PFSK-1 (cell line): ENCODE measurements at regions not wholly inside any gene's neighbourhood (a gene's known extent, or its start where the extent isn't known, plus 50 kb on each side); places are given as distances from the start of the nearest gene placed in this dataset.

Experiments used
- FOXP2 ChIP-seq: optimal IDR thresholded peaks from 2 replicates; pipeline ENCODE3; 2011; ENCODE audit warnings: borderline replicate concordance, control low read depth, inconsistent platforms; ENCODE audit not compliant: insufficient read depth; ENCODE audit errors: extremely low read length, extremely low read depth
- POLR2AphosphoS5 ChIP-seq: IDR thresholded peaks from 2 replicates; pipeline ENCODE4 v1.6.1; 2012; ENCODE audit warnings: low read depth, mild to moderate bottlenecking, control low read depth, low read length, moderate library complexity
- SIN3A ChIP-seq: IDR thresholded peaks from 2 replicates; pipeline ENCODE4 v1.6.1; 2012; ENCODE audit warnings: mild to moderate bottlenecking, low read length, moderate library complexity, borderline replicate concordance; ENCODE audit not compliant: insufficient read depth
- TAF1 ChIP-seq: IDR thresholded peaks from 2 replicates; pipeline ENCODE4 v1.6.1; 2012; ENCODE audit warnings: low read length, control low read depth, borderline replicate concordance; ENCODE audit not compliant: insufficient read depth
- TF ChIP-seq, protein P1 (sequence below), 2 experiments: IDR thresholded peaks; 2 replicates each; pipeline versions ENCODE4 v1.6.1 to v1.8.0; 2011 to 2012; ENCODE audit warnings: low read depth in 2 of 2, low read length in 2 of 2, control low read depth in 1 of 2, inconsistent platforms in 1 of 2, mild to moderate bottlenecking in 1 of 2, moderate library complexity in 1 of 2; ENCODE audit not compliant: insufficient read depth in 1 of 2

DNA sequence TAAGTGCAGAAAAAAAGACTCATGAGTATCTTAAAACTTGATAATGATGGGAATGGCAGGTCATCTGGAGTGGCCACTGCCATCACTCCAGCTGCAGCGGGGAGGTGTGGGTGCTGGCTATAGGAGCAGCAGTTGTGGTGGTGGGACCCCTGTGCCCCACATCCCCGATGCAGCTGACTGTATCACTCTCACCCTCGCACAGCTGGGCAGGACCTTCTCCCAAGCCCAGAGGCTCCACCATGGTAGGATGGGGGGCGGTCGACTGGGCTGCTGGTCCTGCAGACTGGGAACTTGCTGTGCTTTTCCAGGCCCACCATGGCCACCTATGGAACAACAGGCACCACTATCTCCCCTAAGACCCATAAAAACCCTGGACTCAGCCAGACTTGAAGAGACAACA is 844.4 kb downstream of the SORCS1 start:
- no peak for TF ChIP-seq TAF1
- TF ChIP-seq, protein P1, sequence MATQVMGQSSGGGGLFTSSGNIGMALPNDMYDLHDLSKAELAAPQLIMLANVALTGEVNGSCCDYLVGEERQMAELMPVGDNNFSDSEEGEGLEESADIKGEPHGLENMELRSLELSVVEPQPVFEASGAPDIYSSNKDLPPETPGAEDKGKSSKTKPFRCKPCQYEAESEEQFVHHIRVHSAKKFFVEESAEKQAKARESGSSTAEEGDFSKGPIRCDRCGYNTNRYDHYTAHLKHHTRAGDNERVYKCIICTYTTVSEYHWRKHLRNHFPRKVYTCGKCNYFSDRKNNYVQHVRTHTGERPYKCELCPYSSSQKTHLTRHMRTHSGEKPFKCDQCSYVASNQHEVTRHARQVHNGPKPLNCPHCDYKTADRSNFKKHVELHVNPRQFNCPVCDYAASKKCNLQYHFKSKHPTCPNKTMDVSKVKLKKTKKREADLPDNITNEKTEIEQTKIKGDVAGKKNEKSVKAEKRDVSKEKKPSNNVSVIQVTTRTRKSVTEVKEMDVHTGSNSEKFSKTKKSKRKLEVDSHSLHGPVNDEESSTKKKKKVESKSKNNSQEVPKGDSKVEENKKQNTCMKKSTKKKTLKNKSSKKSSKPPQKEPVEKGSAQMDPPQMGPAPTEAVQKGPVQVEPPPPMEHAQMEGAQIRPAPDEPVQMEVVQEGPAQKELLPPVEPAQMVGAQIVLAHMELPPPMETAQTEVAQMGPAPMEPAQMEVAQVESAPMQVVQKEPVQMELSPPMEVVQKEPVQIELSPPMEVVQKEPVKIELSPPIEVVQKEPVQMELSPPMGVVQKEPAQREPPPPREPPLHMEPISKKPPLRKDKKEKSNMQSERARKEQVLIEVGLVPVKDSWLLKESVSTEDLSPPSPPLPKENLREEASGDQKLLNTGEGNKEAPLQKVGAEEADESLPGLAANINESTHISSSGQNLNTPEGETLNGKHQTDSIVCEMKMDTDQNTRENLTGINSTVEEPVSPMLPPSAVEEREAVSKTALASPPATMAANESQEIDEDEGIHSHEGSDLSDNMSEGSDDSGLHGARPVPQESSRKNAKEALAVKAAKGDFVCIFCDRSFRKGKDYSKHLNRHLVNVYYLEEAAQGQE (IDR thresholded peaks at IDR 0.05; ENCODE audit: insufficient read depth in 1 of 2, low read depth in 2 of 2, low read length in 2 of 2), result no peak
- TF ChIP-seq POLR2AphosphoS5, result no peak
- no peak for TF ChIP-seq SIN3A
- no peak for TF ChIP-seq FOXP2
